ENCODE measurements at regions not wholly inside any gene's neighbourhood (a gene's known extent, or its start where the extent isn't known, plus 50 kb on each side); places are given as distances from the start of the nearest gene placed in this dataset.

DNA sequence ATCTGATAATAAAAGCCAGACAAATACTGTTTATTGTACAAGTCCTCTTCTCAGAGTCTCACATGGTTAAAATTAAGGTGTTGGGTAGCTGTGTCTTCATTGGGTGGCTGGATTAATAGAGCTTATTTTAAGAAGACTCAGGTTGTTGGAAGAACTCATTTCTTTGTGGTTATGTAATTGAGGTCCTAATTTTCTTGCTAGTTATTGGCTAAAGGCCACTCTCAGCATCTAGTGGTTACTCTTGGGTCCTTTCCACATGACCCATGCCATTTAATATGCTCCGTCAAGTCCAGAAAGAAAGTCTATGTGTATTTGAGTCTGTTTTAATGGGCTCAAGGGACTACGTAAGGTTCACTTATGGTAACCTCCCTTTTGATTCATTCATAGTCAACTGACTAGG, 1668.6 kb upstream of the AGA start:
- Histone ChIP-seq H3K27me3 (no peaks in the 10 kb centered on the region), H3K9me3 (no peaks in the 10 kb centered on the region), H3K27ac (no peak overlapping the region), H3K36me3 (no peaks in the 10 kb centered on the region), H3K4me3 (replicated peaks in 1 of 3) (no peak overlapping the region), H3K4me1 (no peaks in the 10 kb centered on the region)
- DNase-seq = no peak
- intact Hi-C loops (cut with DNase I) = no loop called here
- TF ChIP-seq, protein P1, sequence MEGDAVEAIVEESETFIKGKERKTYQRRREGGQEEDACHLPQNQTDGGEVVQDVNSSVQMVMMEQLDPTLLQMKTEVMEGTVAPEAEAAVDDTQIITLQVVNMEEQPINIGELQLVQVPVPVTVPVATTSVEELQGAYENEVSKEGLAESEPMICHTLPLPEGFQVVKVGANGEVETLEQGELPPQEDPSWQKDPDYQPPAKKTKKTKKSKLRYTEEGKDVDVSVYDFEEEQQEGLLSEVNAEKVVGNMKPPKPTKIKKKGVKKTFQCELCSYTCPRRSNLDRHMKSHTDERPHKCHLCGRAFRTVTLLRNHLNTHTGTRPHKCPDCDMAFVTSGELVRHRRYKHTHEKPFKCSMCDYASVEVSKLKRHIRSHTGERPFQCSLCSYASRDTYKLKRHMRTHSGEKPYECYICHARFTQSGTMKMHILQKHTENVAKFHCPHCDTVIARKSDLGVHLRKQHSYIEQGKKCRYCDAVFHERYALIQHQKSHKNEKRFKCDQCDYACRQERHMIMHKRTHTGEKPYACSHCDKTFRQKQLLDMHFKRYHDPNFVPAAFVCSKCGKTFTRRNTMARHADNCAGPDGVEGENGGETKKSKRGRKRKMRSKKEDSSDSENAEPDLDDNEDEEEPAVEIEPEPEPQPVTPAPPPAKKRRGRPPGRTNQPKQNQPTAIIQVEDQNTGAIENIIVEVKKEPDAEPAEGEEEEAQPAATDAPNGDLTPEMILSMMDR (IDR thresholded peaks at IDR 0.05) = no peak
- TF ChIP-seq POLR2A (IDR thresholded peaks at IDR 0.05) = no peak
- WGBS, 2 donors = 87 to 91% methylated on average over 2 of the region's 2 CpGs

DNA sequence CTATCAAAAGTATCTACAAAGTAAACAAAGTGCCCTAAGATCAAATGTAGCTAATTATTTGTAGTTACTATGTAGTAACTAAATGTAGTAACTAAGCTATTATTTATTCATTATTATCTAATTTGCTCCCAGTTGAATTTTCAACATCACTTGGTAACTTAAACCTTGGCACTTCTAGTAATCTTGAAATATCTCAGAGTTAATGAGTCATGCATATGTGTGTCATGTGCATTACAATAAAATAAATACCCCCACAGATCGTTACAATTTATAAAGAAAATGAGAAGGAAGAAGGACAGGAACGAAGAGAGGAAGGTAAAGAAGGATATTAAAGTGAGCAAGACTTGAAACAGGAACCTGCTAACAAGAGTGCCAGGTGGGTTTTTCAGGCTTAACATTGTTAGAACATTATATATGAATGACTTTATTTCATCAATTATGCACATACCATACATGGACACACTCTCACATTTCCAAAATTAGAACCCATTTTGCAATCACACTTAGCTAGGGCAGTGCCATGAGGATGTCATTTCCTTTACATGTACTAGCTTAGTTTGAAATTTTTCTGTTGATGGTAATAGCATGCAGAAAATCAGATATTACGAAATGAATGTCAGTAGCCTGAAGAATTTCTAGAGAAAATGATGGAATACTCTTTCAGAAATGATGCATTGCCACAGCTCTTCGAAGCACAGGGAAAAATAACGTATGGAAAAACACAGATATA, 1670.4 kb upstream of the AGA start:
- no peak overlapping the region for H3K27ac ChIP-seq
- no peaks in the 10 kb centered on the region for H3K4me1 ChIP-seq
- H3K36me3 ChIP-seq = no peaks in the 10 kb centered on the region
- WGBS, 2 donors = 68 to 75% methylated on average over 5 of the region's 5 CpGs
- H3K9me3 ChIP-seq = no peaks in the 10 kb centered on the region
- no peak overlapping the region for H3K4me3 ChIP-seq (replicated peaks in 1 of 3)
- no peak for DNase-seq
- no peaks in the 10 kb centered on the region for H3K27me3 ChIP-seq
- intact Hi-C loops (cut with DNase I) = no loop called here
- TF ChIP-seq POLR2A (IDR thresholded peaks at IDR 0.05) = no peak
- TF ChIP-seq, protein P1 (IDR thresholded peaks at IDR 0.05) = no peak

DNA sequence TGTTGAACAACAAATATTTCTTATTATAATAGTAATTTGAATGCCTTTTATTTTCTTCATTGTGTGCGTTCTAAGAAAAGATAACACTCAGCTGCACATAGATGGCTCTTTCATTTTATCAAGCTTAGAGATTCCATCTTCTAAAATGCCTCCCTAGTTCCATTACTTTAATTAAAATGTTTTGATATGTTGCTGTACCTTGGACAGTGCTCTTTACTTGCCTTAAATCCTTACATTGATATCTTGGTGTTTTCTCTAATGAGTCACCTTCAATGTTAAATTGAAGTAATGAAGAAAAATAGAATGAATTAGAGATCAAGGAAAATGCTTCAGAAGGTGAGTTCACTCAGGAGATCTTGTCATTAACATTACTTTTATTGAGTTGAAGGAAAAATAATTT, 1672.4 kb upstream of the AGA start:
- DNase-seq = no peak
- Histone ChIP-seq H3K4me3 (replicated peaks in 1 of 3) (no peak overlapping the region), H3K9me3 (no peaks in the 10 kb centered on the region), H3K27ac (no peak overlapping the region), H3K36me3 (no peaks in the 10 kb centered on the region), H3K27me3 (no peaks in the 10 kb centered on the region), H3K4me1 (no peaks in the 10 kb centered on the region)
- 87 to 89% methylated on average over 1 of the region's 1 CpG for WGBS, 2 donors
- intact Hi-C loops (cut with DNase I) = no loop called here
- TF ChIP-seq, protein P1 (IDR thresholded peaks at IDR 0.05) = no peak
- no peak for TF ChIP-seq POLR2A (IDR thresholded peaks at IDR 0.05)

DNA sequence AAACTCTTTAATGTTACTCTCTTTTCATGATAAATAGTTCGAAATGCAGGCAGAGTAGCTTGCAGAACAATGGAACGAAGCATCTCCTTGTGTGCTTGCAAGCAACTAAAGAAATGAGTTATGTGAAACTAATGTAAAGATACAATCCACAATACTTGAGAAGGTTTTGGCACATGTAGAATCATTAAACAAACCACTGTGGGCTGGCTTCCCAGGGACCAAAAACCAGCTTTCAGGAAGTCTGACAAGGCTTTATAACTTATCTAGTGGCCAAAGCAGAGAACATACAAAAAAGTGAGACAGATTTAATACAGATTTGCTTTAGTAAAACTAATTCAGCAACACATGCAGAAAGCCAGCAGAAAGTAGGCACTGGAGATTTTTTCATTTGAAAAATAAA, 1673.8 kb upstream of the AGA start:
- WGBS, 2 donors = 58 to 60% methylated on average over 2 of the region's 2 CpGs
- intact Hi-C loops (cut with DNase I) = no loop called here
- no peaks in the 10 kb centered on the region for H3K36me3 ChIP-seq
- no peak overlapping the region for H3K27ac ChIP-seq
- no peaks in the 10 kb centered on the region for H3K4me1 ChIP-seq
- no peaks in the 10 kb centered on the region for H3K9me3 ChIP-seq
- no peak for DNase-seq
- H3K4me3 ChIP-seq (replicated peaks in 1 of 3) = no peak overlapping the region
- no peak for TF ChIP-seq POLR2A (IDR thresholded peaks at IDR 0.05)
- TF ChIP-seq, protein P1 (IDR thresholded peaks at IDR 0.05) = no peak
- no peaks in the 10 kb centered on the region for H3K27me3 ChIP-seq

DNA sequence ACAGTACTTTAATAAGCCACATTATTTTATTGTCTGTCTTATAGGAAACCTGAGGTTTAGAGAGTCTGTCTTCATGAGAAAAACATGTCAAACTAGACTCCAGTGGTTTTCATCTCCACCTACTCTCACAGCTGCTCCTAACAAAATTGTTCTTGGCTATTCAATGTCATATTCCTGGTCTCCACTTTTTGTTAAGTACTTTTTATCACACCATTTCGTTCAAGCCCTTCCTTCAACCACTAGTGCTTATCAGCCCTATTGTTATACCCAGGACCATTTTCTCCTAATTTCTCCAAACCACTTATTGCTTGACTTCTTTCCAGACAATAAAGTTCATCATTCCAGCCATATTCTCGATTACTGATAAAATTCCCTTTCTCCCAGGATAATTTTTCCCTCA, 1674.3 kb upstream of the AGA start:
- H3K27ac ChIP-seq = no peak overlapping the region
- TF ChIP-seq POLR2A (IDR thresholded peaks at IDR 0.05) = no peak
- TF ChIP-seq, protein P1 (IDR thresholded peaks at IDR 0.05) = no peak
- intact Hi-C loops (cut with DNase I) = no loop called here
- no peak for DNase-seq
- no peaks in the 10 kb centered on the region for H3K4me1 ChIP-seq
- no peaks in the 10 kb centered on the region for H3K27me3 ChIP-seq
- H3K9me3 ChIP-seq = no peaks in the 10 kb centered on the region
- no peaks in the 10 kb centered on the region for H3K36me3 ChIP-seq
- WGBS, 2 donors = 47 to 56% methylated on average over 2 of the region's 2 CpGs
- no peak overlapping the region for H3K4me3 ChIP-seq (replicated peaks in 1 of 3)
